ENCODE measurements at regions not wholly inside any gene's neighbourhood (a gene's known extent, or its start where the extent isn't known, plus 50 kb on each side); places are given as distances from the start of the nearest gene placed in this dataset.

- H3K9me3 ChIP-seq, result no peaks in the 10 kb centered on the region
- H3K4me1 ChIP-seq, result no peaks in the 10 kb centered on the region
- no peak overlapping the region for H3K27ac ChIP-seq
- no peak for DNase-seq (ENCODE audit: low spot score)
- no peaks in the 10 kb centered on the region for H3K27me3 ChIP-seq
- TF ChIP-seq, protein P1, sequence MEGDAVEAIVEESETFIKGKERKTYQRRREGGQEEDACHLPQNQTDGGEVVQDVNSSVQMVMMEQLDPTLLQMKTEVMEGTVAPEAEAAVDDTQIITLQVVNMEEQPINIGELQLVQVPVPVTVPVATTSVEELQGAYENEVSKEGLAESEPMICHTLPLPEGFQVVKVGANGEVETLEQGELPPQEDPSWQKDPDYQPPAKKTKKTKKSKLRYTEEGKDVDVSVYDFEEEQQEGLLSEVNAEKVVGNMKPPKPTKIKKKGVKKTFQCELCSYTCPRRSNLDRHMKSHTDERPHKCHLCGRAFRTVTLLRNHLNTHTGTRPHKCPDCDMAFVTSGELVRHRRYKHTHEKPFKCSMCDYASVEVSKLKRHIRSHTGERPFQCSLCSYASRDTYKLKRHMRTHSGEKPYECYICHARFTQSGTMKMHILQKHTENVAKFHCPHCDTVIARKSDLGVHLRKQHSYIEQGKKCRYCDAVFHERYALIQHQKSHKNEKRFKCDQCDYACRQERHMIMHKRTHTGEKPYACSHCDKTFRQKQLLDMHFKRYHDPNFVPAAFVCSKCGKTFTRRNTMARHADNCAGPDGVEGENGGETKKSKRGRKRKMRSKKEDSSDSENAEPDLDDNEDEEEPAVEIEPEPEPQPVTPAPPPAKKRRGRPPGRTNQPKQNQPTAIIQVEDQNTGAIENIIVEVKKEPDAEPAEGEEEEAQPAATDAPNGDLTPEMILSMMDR (IDR thresholded peaks at IDR 0.05), result no peak
- H3K4me3 ChIP-seq, result no peak overlapping the region
- no peaks in the 10 kb centered on the region for H3K36me3 ChIP-seq
Observed at GRCh38 chr16:59899940-59900339, 1165.8 kb upstream of the GOT2 start.

DNA sequence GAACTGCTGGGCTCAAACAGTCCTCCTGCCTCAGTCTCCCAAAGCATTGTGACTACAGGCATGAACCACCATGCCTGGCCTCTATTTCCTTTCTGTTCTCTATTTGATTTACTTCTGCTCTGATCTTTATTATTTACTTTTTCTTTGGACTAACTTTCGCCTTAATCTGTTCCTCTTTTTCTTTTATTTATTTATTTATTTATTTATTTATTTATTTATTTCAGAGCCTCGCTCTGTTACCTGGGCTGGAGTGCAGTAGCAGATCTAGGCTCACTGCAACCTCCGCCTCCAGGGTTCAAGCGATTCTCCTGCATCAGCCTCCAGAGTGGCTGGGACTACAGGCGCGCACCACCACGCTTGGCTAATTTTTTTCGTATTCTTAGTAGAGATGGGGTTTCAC, 1158.3 kb upstream of the GOT2 start:
- Histone ChIP-seq H3K27me3 (no peaks in the 10 kb centered on the region), H3K27ac (no peak overlapping the region), H3K9me3 (peaks cover 0 to 17% of the 10 kb centered on the region in 2 donors), H3K4me1 (no peaks in the 10 kb centered on the region), H3K36me3 (no peaks in the 10 kb centered on the region), H3K4me3 (no peak overlapping the region)
- TF ChIP-seq, protein P1 (IDR thresholded peaks at IDR 0.05), result no peak
- DNase-seq (ENCODE audit: low spot score), result no peak

DNA sequence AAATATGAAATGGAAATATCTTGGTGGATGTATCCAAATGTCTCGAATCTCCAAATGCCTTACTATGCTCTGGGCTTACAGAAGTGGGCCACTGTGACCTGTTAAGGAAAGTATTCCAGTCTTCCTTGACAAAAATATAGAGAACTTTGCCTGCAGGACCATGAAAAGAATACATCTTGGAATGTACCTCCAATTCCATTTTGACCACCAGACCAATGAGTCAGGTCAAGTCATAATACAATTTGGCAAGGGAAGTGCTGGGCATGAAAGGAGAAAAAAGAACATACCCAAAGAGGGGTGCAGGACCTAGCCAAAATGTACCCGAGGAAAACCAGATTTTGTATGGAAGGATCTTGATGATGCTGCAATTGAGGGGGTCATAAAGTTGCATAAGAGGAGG, 1153.7 kb upstream of the GOT2 start:
- Histone ChIP-seq H3K4me1 (no peaks in the 10 kb centered on the region), H3K36me3 (no peaks in the 10 kb centered on the region), H3K4me3 (no peak overlapping the region), H3K27me3 (no peaks in the 10 kb centered on the region), H3K9me3 (peaks cover 0 to 17% of the 10 kb centered on the region in 2 donors), H3K27ac (no peak overlapping the region)
- no peak for DNase-seq (ENCODE audit: low spot score)
- TF ChIP-seq, protein P1 (IDR thresholded peaks at IDR 0.05), result no peak

GRCh38 chr16:59886021-59886420, 1151.9 kb upstream of the GOT2 start:
- TF ChIP-seq, protein P1 (IDR thresholded peaks at IDR 0.05), result no peak
- Histone ChIP-seq H3K27me3 (no peaks in the 10 kb centered on the region), H3K4me3 (no peak overlapping the region), H3K9me3 (peaks cover 0 to 12% of the 10 kb centered on the region in 2 donors), H3K27ac (no peak overlapping the region), H3K4me1 (no peaks in the 10 kb centered on the region), H3K36me3 (no peaks in the 10 kb centered on the region)
- DNase-seq (ENCODE audit: low spot score), result peak; percentile 63

DNA sequence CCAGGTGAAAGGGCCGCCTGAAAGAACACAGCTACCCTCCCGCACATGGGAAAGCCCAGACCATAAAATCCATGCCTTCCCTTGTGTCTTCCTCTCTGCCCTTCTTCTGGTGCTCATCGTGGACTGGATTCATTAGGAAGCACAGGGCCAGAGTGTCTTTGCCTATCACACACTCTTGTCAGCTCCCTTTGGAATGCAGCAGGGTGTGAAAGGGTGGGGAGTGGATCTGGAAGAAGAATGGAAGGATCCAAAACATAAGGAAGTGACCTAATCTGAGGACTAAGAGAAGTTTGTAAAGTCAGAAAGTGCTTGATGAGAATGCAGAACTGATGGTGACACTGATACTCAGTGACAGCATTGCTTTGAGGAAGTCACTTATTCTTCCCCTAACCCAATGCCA, 1147.3 kb upstream of the GOT2 start:
- Histone ChIP-seq H3K4me1 (no peaks in the 10 kb centered on the region), H3K36me3 (no peaks in the 10 kb centered on the region)
- TF ChIP-seq, protein P1 (IDR thresholded peaks at IDR 0.05), result no peak

GRCh38 chr16:59880611-59881010, 1146.5 kb upstream of the GOT2 start:
- H3K27ac ChIP-seq, result no peak overlapping the region

More for the DNA sequence above, 1147.3 kb upstream of the GOT2 start:
- no peak for DNase-seq (ENCODE audit: low spot score)
- Histone ChIP-seq H3K27me3 (no peaks in the 10 kb centered on the region), H3K27ac (no peak overlapping the region), H3K9me3 (no peaks in the 10 kb centered on the region), H3K4me3 (no peak overlapping the region)

More at GRCh38 chr16:59880611-59881010, 1146.5 kb upstream of the GOT2 start:
- no peaks in the 10 kb centered on the region for H3K4me1 ChIP-seq
- DNase-seq (ENCODE audit: low spot score), result no peak
- no peaks in the 10 kb centered on the region for H3K27me3 ChIP-seq
- TF ChIP-seq, protein P1 (IDR thresholded peaks at IDR 0.05), result no peak
- H3K36me3 ChIP-seq, result no peaks in the 10 kb centered on the region
- H3K4me3 ChIP-seq, result no peak overlapping the region
- no peaks in the 10 kb centered on the region for H3K9me3 ChIP-seq
